HepG2 (cell line): ENCODE measurements at regions not wholly inside any gene's neighbourhood (a gene's known extent, or its start where the extent isn't known, plus 50 kb on each side); places are given as distances from the start of the nearest gene placed in this dataset.

Experiments
- CTCF ChIP-seq: sonication (generic); formaldehyde crosslinking; IDR thresholded peaks from 2 replicates; pipeline ENCODE4 v1.5.0; 2020; ENCODE audit warnings: mild to moderate bottlenecking, missing genetic modification reagents, moderate library complexity
- ETV5 ChIP-seq: IDR thresholded peaks from 2 replicates; pipeline ENCODE4 v1.6.1; 2018; ENCODE audit warnings: missing biosample characterization, missing genetic modification reagents, inconsistent platforms, borderline replicate concordance
- ZKSCAN1 ChIP-seq: fragments of 150-350 bp; IDR thresholded peaks from 2 replicates; pipeline ENCODE4 v1.6.1; 2014; ENCODE audit warnings: low read length

GRCh38 chr13:81568824-81569223, 1227.9 kb upstream of the SPRY2 start:
- no peak for TF ChIP-seq ETV5 (CRISPR knock-in tag)
- TF ChIP-seq CTCF (CRISPR knock-in tag), result no peak
- TF ChIP-seq ZKSCAN1, result no peak
